Right ventricle myocardium superior (tissue), 1 donor: ENCODE measurements at regions not wholly inside any gene's neighbourhood (a gene's known extent, or its start where the extent isn't known, plus 50 kb on each side); places are given as distances from the start of the nearest gene placed in this dataset.

Experiments used
- ATAC-seq: fragments of 200-7000 bp; cut with Tn5 transposase; one replicate; pipeline ENCODE4 v1.9.1; 2020; ENCODE audit warnings: mild to moderate bottlenecking; ENCODE audit not compliant: poor library complexity
- DNase-seq: peaks from one replicate; pipeline ENCODE4 v3.0.0-alpha.2; 2020
- intact Hi-C: fragments of 100-400 bp; cut with DNase I; formaldehyde crosslinking; loops from one replicate; pipeline ENCODE4 v1.11.2; 2022
- donor health status: DM: no; HTN: yes; CAD: no; lungs with severe emphysema.

GRCh38 chr16:50430076-50430475 lies 61.3 kb upstream of the BRD7 start:
- ATAC-seq (no peak), DNase-seq (no peak)
- intact Hi-C loops, result no loop called here

- DNase-seq (no peak), ATAC-seq (no peak)
- intact Hi-C loops, result no loop called here
Observed at GRCh38 chr16:50428742-50429141, 60.0 kb upstream of the BRD7 start.

- no peak for DNase-seq
- intact Hi-C loops, result no loop called here
Observed at GRCh38 chr16:50428116-50428515, 59.3 kb upstream of the BRD7 start.

GRCh38 chr16:50427107-50427506 lies 58.3 kb upstream of the BRD7 start:
- no peak for DNase-seq
- intact Hi-C loops, result no loop called here

More at GRCh38 chr16:50428116-50428515, 59.3 kb upstream of the BRD7 start:
- no peak for ATAC-seq

GRCh38 chr16:50425648-50426047 lies 56.9 kb upstream of the BRD7 start:
- DNase-seq (no peak), ATAC-seq (no peak)
- intact Hi-C loops, result no loop called here

More at GRCh38 chr16:50427107-50427506, 58.3 kb upstream of the BRD7 start:
- no peak for ATAC-seq

- intact Hi-C loops, result no loop called here
- ATAC-seq, result no peak
Observed at GRCh38 chr16:50425044-50425443, 56.3 kb upstream of the BRD7 start.

GRCh38 chr16:50422926-50423325 lies 54.1 kb upstream of the BRD7 start:
- ATAC-seq (no peak), DNase-seq (no peak)
- intact Hi-C loops, result no loop called here

More at GRCh38 chr16:50425044-50425443, 56.3 kb upstream of the BRD7 start:
- no peak for DNase-seq

GRCh38 chr16:50419116-50419515 lies 50.3 kb upstream of the BRD7 start:
- intact Hi-C loops, result no loop called here
- DNase-seq (no peak), ATAC-seq (no peak)
